Thoracic aorta (tissue), 2 donors: ENCODE measurements at regions not wholly inside any gene's neighbourhood (a gene's known extent, or its start where the extent isn't known, plus 50 kb on each side); places are given as distances from the start of the nearest gene placed in this dataset.

Experiments
- ATAC-seq: fragments of 150-250 bp; one replicate; pipeline ENCODE4 v1.8.0; 2017; ENCODE audit warnings: low read depth; ENCODE audit not compliant: insufficient number of reproducible peaks, low FRiP score
- DNase-seq: peaks from one replicate; pipeline ENCODE4 v3.0.0-alpha.2; 2020; ENCODE audit warnings: low spot score
- H3K27ac ChIP-seq, 2 donors: fragments of 200-600 bp; sonication (generic); 1 replicate in 1 of 2; 2 replicates in 1 of 2; pipeline ENCODE4 v1.5.1; 2016; ENCODE audit warnings: mild to moderate bottlenecking in 2 of 2, moderate library complexity in 2 of 2
- H3K27me3 ChIP-seq: fragments of 200-600 bp; sonication (generic); replicated peaks from 2 replicates; pipeline ENCODE4 v1.6.0; 2016; ENCODE audit warnings: mild to moderate bottlenecking; ENCODE audit not compliant: insufficient read depth
- H3K36me3 ChIP-seq: fragments of 200-600 bp; sonication (generic); one replicate; pipeline ENCODE4 v1.5.1; 2016
- H3K4me1 ChIP-seq, 2 donors: fragments of 200-600 bp; sonication (generic); 1 replicate in 1 of 2; 2 replicates in 1 of 2; pipeline versions ENCODE4 v1.5.1 to v1.6.0; 2016; ENCODE audit warnings: low read depth in 2 of 2, mild to moderate bottlenecking in 1 of 2; ENCODE audit not compliant: control insufficient read depth in 1 of 2
- H3K4me3 ChIP-seq: fragments of 200-600 bp; sonication (generic); 2 replicates; pipeline ENCODE4 v1.5.1; 2016; ENCODE audit warnings: mild to moderate bottlenecking
- H3K9me3 ChIP-seq: fragments of 200-600 bp; sonication (generic); 2 replicates; pipeline ENCODE4 v1.5.1; 2016
- TF ChIP-seq, protein P1 (sequence below): fragments of 200-600 bp; sonication (generic); IDR thresholded peaks from one replicate; pipeline ENCODE4 v1.5.1; 2019; ENCODE audit warnings: antibody characterized with exemption

DNA sequence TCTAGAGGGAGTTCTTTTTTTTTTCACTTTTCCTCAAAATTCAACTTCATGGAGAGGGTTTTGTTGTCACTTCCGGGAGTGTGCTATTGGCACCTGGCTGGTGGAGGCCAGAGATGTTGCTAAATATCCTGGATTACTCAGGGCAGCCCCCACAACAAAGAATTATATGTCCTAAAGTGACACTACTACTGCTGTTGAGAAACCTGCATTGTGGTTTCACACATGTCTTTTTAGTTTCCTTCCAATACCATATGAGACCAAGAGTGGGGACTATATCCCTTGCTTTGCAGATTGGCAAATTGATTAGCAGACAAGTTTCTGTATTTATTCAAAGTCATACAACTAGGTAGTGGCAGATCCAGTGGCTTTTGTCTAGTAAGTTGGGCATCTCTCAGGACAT lies 826.8 kb downstream of the TRIB2 start:
- Histone ChIP-seq H3K27ac (no peak overlapping the region), H3K4me1 (no peaks in the 10 kb centered on the region), H3K27me3 (no peaks in the 10 kb centered on the region), H3K4me3 (no peak overlapping the region), H3K36me3 (no peaks in the 10 kb centered on the region), H3K9me3 (no peaks in the 10 kb centered on the region)
- DNase-seq, result no peak
- ATAC-seq, result peak; percentile 43
- TF ChIP-seq, protein P1, sequence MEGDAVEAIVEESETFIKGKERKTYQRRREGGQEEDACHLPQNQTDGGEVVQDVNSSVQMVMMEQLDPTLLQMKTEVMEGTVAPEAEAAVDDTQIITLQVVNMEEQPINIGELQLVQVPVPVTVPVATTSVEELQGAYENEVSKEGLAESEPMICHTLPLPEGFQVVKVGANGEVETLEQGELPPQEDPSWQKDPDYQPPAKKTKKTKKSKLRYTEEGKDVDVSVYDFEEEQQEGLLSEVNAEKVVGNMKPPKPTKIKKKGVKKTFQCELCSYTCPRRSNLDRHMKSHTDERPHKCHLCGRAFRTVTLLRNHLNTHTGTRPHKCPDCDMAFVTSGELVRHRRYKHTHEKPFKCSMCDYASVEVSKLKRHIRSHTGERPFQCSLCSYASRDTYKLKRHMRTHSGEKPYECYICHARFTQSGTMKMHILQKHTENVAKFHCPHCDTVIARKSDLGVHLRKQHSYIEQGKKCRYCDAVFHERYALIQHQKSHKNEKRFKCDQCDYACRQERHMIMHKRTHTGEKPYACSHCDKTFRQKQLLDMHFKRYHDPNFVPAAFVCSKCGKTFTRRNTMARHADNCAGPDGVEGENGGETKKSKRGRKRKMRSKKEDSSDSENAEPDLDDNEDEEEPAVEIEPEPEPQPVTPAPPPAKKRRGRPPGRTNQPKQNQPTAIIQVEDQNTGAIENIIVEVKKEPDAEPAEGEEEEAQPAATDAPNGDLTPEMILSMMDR, result no peak

DNA sequence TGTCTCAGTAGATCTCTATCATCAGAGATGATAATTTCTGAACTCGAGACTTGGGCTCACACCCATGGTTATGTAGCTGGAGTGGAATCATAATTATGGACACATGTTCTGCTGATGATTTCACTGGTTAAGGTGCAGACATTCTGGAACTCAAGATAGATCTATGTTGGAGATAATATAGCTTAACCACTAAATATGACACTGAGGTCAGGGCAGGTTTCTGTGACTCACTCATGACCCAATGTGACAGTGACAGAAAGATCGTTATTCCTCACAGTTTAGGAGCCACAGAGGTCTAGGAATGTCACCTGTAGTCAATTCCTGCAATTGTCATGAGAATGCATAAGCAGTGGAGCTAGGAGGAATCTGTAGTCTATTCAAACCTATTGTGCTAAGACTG lies 828.6 kb downstream of the TRIB2 start:
- DNase-seq (no peak), ATAC-seq (no peak)
- no peak overlapping the region for H3K27ac ChIP-seq
- no peak overlapping the region for H3K4me3 ChIP-seq
- TF ChIP-seq, protein P1, result no peak
- no peaks in the 10 kb centered on the region for H3K27me3 ChIP-seq
- H3K4me1 ChIP-seq, result no peaks in the 10 kb centered on the region
- H3K9me3 ChIP-seq, result no peaks in the 10 kb centered on the region
- no peaks in the 10 kb centered on the region for H3K36me3 ChIP-seq

DNA sequence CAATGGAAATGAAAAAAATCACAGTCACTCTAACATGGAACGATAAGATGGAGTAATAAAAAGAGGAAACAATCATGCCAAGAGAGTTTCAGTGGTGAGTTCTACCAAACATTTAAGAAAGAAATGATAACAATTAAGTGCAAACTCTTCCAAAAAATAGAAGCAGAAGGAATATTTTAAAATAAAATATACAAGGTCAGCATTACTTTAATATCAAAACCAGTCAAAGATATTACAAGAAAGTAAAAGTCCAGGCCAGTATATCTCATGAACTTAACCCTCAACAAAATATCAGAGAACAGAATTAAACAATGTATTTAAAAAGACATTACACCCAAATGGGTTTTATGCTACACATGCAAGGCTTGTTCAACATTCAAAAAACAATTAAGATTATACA lies 829.4 kb downstream of the TRIB2 start:
- TF ChIP-seq, protein P1, result no peak
- DNase-seq (no peak), ATAC-seq (no peak)

DNA sequence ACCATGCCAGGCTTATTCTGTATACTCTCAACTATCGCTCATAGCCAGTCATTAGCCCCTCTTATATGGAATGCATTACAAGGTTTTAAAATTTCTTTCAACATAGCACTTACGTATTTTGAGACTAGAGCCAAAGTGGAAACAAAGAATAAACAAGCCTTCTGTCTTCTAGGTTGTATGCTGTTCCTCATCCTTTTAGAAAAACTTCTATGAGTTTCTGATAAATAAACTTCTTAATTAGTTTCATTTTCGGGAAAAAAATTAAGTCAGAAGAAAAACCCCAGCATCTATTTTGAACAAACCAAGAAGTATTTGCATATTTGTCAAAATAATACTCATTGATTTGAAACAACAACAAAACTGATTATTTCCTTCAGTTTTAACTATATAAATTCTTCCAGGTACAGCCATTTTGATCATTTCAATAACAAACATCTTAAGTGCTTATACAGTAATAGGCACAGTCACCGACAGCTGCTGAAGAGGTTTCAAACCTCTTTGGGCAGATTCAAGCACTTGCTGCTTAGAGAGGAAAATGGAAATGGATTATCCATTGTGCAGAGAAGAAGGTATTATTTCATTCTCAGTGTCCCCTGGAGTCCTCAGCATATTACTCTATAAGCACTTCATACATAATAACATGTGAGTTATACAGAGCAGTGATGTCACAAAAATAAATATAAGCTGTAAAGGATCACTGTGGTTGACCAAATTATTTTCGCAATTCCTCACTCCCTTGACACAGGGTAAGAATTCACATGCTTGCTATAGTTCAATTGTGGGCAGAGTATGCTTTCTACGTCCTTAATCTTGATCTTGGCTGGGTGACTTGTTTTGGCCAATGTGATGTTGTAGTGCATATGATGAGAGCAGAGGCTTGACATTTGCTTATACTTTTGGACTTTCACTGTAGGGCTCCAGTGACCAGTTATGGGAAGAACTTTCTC lies 833.8 kb downstream of the TRIB2 start:
- Histone ChIP-seq H3K4me1 (no peaks in the 10 kb centered on the region), H3K27me3 (no peaks in the 10 kb centered on the region), H3K4me3 (no peak overlapping the region), H3K27ac (no peak overlapping the region), H3K36me3 (no peaks in the 10 kb centered on the region), H3K9me3 (no peaks in the 10 kb centered on the region)
- TF ChIP-seq, protein P1, result no peak
- ATAC-seq (no peak), DNase-seq (no peak)

More for the DNA sequence above, 829.4 kb downstream of the TRIB2 start:
- H3K4me3 ChIP-seq, result no peak overlapping the region
- H3K27me3 ChIP-seq, result no peaks in the 10 kb centered on the region
- H3K9me3 ChIP-seq, result no peaks in the 10 kb centered on the region
- H3K36me3 ChIP-seq, result no peaks in the 10 kb centered on the region
- no peak overlapping the region for H3K27ac ChIP-seq
- H3K4me1 ChIP-seq, result no peaks in the 10 kb centered on the region

DNA sequence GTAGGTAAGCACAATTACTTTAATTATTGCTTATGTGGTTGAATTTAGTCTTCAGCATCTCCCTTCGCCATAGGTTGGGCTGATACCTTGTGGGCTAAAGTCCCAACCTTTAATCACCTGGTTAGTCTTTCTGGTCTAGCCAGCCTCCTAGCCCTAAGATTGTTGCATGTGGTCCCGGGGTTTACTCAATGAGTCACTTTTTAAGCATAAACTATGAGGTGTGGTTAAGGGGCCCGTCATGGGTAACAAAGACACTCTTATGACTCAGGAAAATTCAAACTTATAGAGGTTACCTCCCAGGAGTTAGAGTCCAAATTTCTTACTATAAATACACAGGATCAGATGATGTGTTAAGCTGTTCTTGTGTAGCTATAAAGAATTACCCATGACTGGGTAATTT lies 841.6 kb downstream of the TRIB2 start:
- H3K9me3 ChIP-seq, result no peaks in the 10 kb centered on the region
- DNase-seq (no peak), ATAC-seq (no peak)
- TF ChIP-seq, protein P1, result no peak
- H3K4me1 ChIP-seq, result no peaks in the 10 kb centered on the region
- no peak overlapping the region for H3K27ac ChIP-seq
- no peaks in the 10 kb centered on the region for H3K27me3 ChIP-seq
- no peak overlapping the region for H3K4me3 ChIP-seq
- no peaks in the 10 kb centered on the region for H3K36me3 ChIP-seq
